ENCODE measurements at regions not wholly inside any gene's neighbourhood (a gene's known extent, or its start where the extent isn't known, plus 50 kb on each side); places are given as distances from the start of the nearest gene placed in this dataset.

- H3K27me3 ChIP-seq: no peaks in the 10 kb centered on the region
- no peak for TF ChIP-seq POLR2A (IDR thresholded peaks at IDR 0.05)
- TF ChIP-seq, protein P1, sequence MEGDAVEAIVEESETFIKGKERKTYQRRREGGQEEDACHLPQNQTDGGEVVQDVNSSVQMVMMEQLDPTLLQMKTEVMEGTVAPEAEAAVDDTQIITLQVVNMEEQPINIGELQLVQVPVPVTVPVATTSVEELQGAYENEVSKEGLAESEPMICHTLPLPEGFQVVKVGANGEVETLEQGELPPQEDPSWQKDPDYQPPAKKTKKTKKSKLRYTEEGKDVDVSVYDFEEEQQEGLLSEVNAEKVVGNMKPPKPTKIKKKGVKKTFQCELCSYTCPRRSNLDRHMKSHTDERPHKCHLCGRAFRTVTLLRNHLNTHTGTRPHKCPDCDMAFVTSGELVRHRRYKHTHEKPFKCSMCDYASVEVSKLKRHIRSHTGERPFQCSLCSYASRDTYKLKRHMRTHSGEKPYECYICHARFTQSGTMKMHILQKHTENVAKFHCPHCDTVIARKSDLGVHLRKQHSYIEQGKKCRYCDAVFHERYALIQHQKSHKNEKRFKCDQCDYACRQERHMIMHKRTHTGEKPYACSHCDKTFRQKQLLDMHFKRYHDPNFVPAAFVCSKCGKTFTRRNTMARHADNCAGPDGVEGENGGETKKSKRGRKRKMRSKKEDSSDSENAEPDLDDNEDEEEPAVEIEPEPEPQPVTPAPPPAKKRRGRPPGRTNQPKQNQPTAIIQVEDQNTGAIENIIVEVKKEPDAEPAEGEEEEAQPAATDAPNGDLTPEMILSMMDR (IDR thresholded peaks at IDR 0.05): no peak
- no peak for TF ChIP-seq POLR2AphosphoS5 (IDR thresholded peaks at IDR 0.05)
- no peak for TF ChIP-seq EP300 (IDR thresholded peaks at IDR 0.05)
- ATAC-seq: no peak
- peaks cover 0 to 10% (median 0%) of the 10 kb centered on the region in 3 donors for H3K4me1 ChIP-seq
- WGBS, 2 donors (ENCODE audit: low coverage in 1 of 2): 91% methylated on average over 8 of the region's 15 CpGs; no CpG with 5 or more reads in 1 of the 2 donors
- no peaks in the 10 kb centered on the region for H3K36me3 ChIP-seq
- H3K9me3 ChIP-seq: peaks cover 0 to 17% (median 0%) of the 10 kb centered on the region in 3 donors
- no peak overlapping the region for H3K27ac ChIP-seq
- no peak overlapping the region for H3K4me3 ChIP-seq
Measured at GRCh38 chr7:3243680-3244079, 57.4 kb upstream of the SDK1 start.

DNA sequence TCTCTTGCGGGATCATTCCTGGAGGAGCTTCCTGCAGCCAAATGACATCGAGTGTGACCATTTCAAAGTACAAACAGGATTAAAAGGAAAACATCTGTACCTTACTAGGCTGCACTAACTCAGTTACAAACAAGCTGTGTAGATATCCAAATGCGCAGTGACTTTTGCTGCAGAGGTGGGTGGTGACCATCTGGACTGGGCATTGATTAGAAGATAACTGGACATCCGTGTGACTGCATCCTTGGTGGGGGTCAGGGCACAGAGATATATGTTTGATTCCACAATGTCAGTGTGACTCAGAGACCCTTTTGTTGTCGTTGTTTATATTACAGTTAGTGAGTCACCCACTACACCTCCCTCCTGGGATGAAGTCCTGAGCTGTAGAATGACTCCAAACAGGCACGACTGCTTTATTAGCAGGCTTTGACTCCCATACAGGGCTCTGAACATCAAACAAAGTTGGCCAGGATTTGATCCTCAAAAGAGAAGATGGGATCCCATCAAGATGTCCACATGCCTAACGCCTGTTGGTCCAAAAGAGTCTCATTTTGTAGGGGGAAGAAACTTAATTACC is 56.7 kb upstream of the SDK1 start:
- peak; percentile 39 for ATAC-seq
- H3K9me3 ChIP-seq: peaks cover 0 to 17% (median 0%) of the 10 kb centered on the region in 3 donors
- no peak overlapping the region for H3K4me3 ChIP-seq
- TF ChIP-seq, protein P1 (IDR thresholded peaks at IDR 0.05): no peak
- TF ChIP-seq POLR2A (IDR thresholded peaks at IDR 0.05) (no peak), POLR2AphosphoS5 (IDR thresholded peaks at IDR 0.05) (no peak), EP300 (IDR thresholded peaks at IDR 0.05) (no peak)
- H3K4me1 ChIP-seq: peaks cover 0 to 10% (median 0%) of the 10 kb centered on the region in 3 donors
- no peaks in the 10 kb centered on the region for H3K27me3 ChIP-seq
- H3K27ac ChIP-seq: peak overlapping the region in 2 of 4 donors; percentile 14 to 17
- WGBS, 2 donors (ENCODE audit: low coverage in 1 of 2): 44 to 48% methylated on average over 5 to 7 of the region's 7 CpGs
- H3K36me3 ChIP-seq: no peaks in the 10 kb centered on the region

GRCh38 chr7:3245077-3245476 is 56.0 kb upstream of the SDK1 start:
- no peak overlapping the region for H3K4me3 ChIP-seq
- peaks cover 0 to 17% (median 0%) of the 10 kb centered on the region in 3 donors for H3K9me3 ChIP-seq
- 29% methylated on average over 2 of the region's 2 CpGs; no CpG with 5 or more reads in 1 of the 2 donors for WGBS, 2 donors (ENCODE audit: low coverage in 1 of 2)
- H3K36me3 ChIP-seq: no peaks in the 10 kb centered on the region
- ATAC-seq: no peak
- peak overlapping the region in 1 of 4 donors; percentile 17 for H3K27ac ChIP-seq
- H3K27me3 ChIP-seq: no peaks in the 10 kb centered on the region
- H3K4me1 ChIP-seq: peaks cover 0 to 10% (median 0%) of the 10 kb centered on the region in 3 donors
- no peak for TF ChIP-seq POLR2AphosphoS5 (IDR thresholded peaks at IDR 0.05)
- TF ChIP-seq, protein P1 (IDR thresholded peaks at IDR 0.05): no peak
- no peak for TF ChIP-seq POLR2A (IDR thresholded peaks at IDR 0.05)
- TF ChIP-seq EP300 (IDR thresholded peaks at IDR 0.05): no peak

DNA sequence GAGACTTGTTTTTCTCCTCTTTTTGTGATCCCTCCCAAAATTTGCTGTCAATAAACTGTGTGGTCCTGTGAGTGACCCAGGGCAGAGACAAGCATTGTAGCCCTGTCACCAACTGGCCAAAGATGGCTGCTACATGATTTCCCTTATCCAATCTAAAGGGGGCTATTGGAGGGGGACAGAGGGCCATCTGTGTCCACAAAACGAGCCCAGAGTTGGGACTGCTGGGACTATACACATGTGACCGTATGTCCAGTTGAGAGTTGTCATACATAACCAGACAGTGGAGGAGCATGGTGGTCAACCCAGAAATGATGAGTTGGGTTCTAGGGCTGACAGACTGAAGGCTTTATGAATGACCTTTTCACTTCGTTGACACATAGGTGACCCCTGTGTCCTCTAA is 55.3 kb upstream of the SDK1 start:
- WGBS, 2 donors (ENCODE audit: low coverage in 1 of 2): 59 to 74% methylated on average over 3 of the region's 3 CpGs
- no peak for TF ChIP-seq POLR2AphosphoS5 (IDR thresholded peaks at IDR 0.05)
- TF ChIP-seq, protein P1 (IDR thresholded peaks at IDR 0.05): no peak
- Histone ChIP-seq H3K4me1 (peaks cover 0 to 10% (median 0%) of the 10 kb centered on the region in 3 donors), H3K27ac (no peak overlapping the region), H3K36me3 (no peaks in the 10 kb centered on the region), H3K27me3 (no peaks in the 10 kb centered on the region), H3K9me3 (peaks cover 0 to 17% (median 0%) of the 10 kb centered on the region in 3 donors), H3K4me3 (no peak overlapping the region)
- no peak for ATAC-seq

- H3K9me3 ChIP-seq: peaks cover 0 to 17% (median 0%) of the 10 kb centered on the region in 3 donors
- H3K27me3 ChIP-seq: no peaks in the 10 kb centered on the region
- WGBS, 2 donors (ENCODE audit: low coverage in 1 of 2): 70 to 83% methylated on average over 1 to 3 of the region's 3 CpGs
- no peak overlapping the region for H3K27ac ChIP-seq
- H3K4me1 ChIP-seq: peaks cover 0 to 10% (median 0%) of the 10 kb centered on the region in 3 donors
- TF ChIP-seq POLR2A (IDR thresholded peaks at IDR 0.05) (no peak), POLR2AphosphoS5 (IDR thresholded peaks at IDR 0.05) (no peak), EP300 (IDR thresholded peaks at IDR 0.05) (no peak)
- TF ChIP-seq, protein P1 (IDR thresholded peaks at IDR 0.05): no peak
- no peaks in the 10 kb centered on the region for H3K36me3 ChIP-seq
- no peak for ATAC-seq
- no peak overlapping the region for H3K4me3 ChIP-seq
Measured at GRCh38 chr7:3246127-3246526, 54.9 kb upstream of the SDK1 start.

All from gastroesophageal sphincter (tissue), 4 donors.